HUES48 (cell line): ENCODE measurements at regions not wholly inside any gene's neighbourhood (a gene's known extent, or its start where the extent isn't known, plus 50 kb on each side); places are given as distances from the start of the nearest gene placed in this dataset.
"Not testable (repeated sequence)": the region's sequence is repeated elsewhere in the genome, so short reads cannot be mapped to it uniquely, and the experiment has no call there.

Source experiments
- H3K27ac ChIP-seq: one replicate; pipeline ENCODE4 v1.7.0; 2013; ENCODE audit warnings: low read depth, low read length, inconsistent platforms
- H3K27me3 ChIP-seq: 2 replicates; pipeline ENCODE4 v1.6.1; 2013; ENCODE audit warnings: mild to moderate bottlenecking, low read length; ENCODE audit not compliant: control insufficient read depth, insufficient read depth
- H3K36me3 ChIP-seq: 2 replicates; pipeline ENCODE4 v1.6.1; 2013; ENCODE audit warnings: low read length; ENCODE audit not compliant: control insufficient read depth, insufficient read depth
- H3K4me1 ChIP-seq: 2 replicates; pipeline ENCODE4 v1.6.1; 2013; ENCODE audit warnings: mild to moderate bottlenecking, low read length; ENCODE audit not compliant: control insufficient read depth, insufficient read depth
- H3K4me3 ChIP-seq: 2 replicates; pipeline ENCODE4 v1.5.1; 2013; ENCODE audit warnings: mild to moderate bottlenecking, low read depth, low read length
- H3K9ac ChIP-seq: 2 replicates; pipeline ENCODE4 v1.6.1; 2013; ENCODE audit warnings: mild to moderate bottlenecking, low read depth, low read length, moderate library complexity
- H3K9me3 ChIP-seq: 2 replicates; pipeline ENCODE4 v1.6.1; 2013; ENCODE audit warnings: low read length; ENCODE audit not compliant: control insufficient read depth, insufficient read depth

DNA sequence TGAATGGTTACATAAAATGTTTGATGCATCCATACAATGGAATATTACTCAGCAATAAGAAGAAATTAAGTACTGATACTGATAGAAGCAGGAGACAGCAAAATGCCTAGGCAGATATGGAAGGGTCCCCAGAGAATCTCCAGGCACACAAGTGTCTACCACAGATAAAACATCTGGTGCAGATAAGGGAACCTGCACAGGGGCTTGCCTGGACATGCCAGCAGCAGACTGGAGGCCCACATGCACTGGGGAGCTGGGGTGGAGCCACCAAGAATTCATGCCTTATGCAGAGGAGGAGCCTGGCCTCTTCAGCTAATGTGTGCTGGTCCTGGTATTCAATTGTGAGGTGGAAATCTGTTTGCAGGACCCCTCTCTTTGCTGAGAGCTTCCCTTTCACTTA, 129.2 kb upstream of the CTSV start:
- H3K9me3 ChIP-seq, H3K4me1 ChIP-seq, H3K27ac ChIP-seq, H3K27me3 ChIP-seq, H3K9ac ChIP-seq, H3K4me3 ChIP-seq: not testable (repeated sequence)
- peaks cover 80% of the 10 kb centered on the region for H3K36me3 ChIP-seq

DNA sequence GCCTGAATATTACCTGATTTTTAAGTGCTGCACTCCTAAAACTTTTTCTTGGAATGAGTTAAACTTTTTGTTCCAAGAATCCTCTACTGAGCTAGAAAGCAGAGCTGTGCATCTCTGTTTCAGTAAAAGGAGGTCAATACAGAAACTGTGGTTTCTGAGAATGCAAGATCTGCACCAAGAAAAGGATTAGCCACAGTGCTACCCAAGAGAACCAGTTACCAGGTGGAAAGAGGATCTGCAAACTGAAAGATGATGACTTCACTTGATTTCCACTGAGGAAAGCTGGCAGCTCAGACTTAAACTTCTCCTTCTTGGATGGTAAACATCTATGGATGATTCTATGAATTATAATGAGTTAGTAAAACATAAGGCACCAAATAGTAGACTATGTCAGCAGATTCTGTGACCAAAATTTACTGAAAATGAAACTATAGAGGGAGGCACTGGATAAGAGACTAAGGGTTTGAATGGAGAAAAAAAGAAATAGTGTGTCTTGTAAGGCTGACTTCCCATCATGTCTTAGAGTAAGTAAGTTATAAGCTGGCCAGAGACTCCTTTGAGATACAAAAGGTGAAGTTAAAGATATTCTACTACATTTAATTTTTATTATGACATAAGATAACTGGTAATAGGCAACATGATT, 127.7 kb upstream of the CTSV start:
- H3K9me3 ChIP-seq, H3K27me3 ChIP-seq, H3K4me3 ChIP-seq, H3K27ac ChIP-seq, H3K4me1 ChIP-seq, H3K9ac ChIP-seq: not testable (repeated sequence)
- H3K36me3 ChIP-seq = peaks cover 81% of the 10 kb centered on the region

DNA sequence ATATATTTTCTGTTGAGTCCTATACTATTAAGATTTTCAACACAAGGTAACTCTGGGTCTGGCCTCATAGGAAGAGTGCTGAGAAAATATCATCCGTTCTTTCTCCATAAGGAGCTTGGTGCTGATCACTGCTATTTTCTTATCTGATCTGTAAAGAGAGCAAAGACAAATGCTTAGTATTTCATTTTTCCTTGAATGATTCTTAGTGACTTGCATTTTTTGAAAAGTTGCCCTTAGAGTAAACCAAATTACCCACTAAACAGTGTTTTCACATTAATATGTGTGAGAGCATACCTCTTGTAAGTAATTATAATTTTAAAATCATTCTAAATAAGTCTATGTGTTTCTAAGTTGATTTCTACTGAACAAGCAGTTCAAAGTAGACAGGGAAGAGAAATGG, 121.3 kb upstream of the CTSV start:
- H3K4me3 ChIP-seq = no peak overlapping the region
- H3K9me3 ChIP-seq = no peaks in the 10 kb centered on the region
- H3K9ac ChIP-seq = no peak overlapping the region
- no peaks in the 10 kb centered on the region for H3K4me1 ChIP-seq
- H3K27ac ChIP-seq = no peak overlapping the region
- H3K27me3 ChIP-seq = no peaks in the 10 kb centered on the region
- H3K36me3 ChIP-seq = peaks cover 85% of the 10 kb centered on the region

DNA sequence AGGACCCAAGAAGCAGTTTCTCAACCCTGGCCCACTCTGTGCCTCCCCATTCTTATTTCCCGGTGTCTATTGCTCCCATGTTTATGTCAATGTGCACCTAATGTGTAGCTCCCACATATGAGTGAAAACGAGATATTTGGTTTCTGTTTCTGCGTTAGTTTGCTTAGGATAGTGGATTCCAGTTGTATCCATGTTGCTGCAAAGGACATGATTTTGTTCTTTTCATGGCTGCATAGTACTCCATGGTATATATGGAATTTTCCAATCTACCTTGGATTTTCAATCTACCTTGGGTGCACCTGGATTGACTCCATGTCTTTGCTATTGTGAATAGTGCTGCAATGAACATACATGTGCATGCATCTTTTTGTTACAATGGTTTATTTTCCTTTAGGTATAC, 119.8 kb upstream of the CTSV start:
- not testable (repeated sequence) for H3K27me3 ChIP-seq, H3K9ac ChIP-seq, H3K4me1 ChIP-seq, H3K9me3 ChIP-seq, H3K27ac ChIP-seq, H3K4me3 ChIP-seq
- peaks cover 86% of the 10 kb centered on the region for H3K36me3 ChIP-seq

DNA sequence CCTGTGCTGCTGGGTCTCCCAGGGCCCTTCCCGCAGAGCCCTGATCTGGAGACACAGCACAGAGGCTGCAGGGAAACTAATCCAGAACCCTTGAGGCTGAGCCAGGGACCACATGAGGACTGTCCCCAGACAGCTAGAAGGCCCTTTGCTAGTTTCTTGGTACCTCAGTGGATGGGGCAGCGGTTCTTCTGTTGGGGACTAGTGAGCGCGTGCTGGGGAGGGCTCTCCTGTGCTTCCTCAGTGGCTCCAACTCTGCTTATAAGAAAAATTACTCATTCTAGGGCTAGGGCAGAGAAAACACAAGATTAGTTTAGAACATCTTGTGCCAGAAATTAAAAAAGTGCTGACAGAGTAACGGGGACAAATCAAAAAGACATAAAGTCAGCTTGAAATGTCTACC, 116.5 kb upstream of the CTSV start:
- not testable (repeated sequence) for H3K4me1 ChIP-seq, H3K9ac ChIP-seq, H3K9me3 ChIP-seq, H3K27me3 ChIP-seq, H3K4me3 ChIP-seq, H3K27ac ChIP-seq
- peaks cover 94% of the 10 kb centered on the region for H3K36me3 ChIP-seq

DNA sequence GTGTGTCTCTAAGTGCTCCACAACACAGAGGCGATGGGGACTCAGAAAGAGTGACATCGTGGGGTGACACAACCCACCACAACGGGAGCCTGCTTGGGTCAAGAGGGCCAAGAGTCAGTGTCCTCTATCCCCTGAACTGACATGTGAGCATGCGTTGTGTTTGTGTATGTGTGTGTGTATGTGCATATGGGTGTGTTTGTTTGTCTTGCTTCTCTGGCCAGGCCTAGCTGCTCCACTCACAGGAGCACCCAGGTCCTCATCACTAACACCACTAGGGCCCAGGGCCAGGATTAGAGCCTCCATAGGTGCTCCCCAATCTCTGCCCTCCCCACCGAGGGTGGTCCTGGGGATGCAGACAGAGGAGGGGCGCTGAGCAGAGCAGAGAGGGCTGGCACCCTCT, 115.0 kb upstream of the CTSV start:
- H3K4me1 ChIP-seq = peaks cover 20% of the 10 kb centered on the region
- H3K36me3 ChIP-seq = peaks cover 84% of the 10 kb centered on the region
- no peaks in the 10 kb centered on the region for H3K9me3 ChIP-seq
- H3K9ac ChIP-seq = no peak overlapping the region
- H3K27ac ChIP-seq = no peak overlapping the region
- H3K27me3 ChIP-seq = no peaks in the 10 kb centered on the region
- H3K4me3 ChIP-seq = no peak overlapping the region

DNA sequence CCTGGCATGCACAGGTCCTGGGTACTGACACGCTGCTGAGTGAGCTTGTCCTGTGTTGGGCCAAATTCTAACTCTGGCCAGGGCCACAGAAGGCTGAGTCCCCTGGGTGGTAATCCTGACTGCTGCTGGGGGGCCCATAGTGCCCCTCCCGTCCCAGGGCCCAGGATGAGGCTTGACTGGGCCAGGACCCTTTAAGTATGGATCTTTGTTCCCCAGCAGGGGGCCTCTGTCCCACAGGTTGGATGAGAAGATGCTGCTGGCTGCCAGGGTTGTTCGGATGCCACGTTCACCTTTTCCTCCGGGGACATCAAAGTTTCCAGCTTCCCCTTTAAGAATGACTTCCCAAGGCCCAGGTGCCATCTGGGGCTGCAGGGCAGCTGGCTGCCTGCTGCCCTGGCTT, 114.2 kb upstream of the CTSV start:
- not testable (repeated sequence) for H3K4me3 ChIP-seq, H3K27me3 ChIP-seq, H3K9me3 ChIP-seq, H3K9ac ChIP-seq, H3K27ac ChIP-seq
- peaks cover 78% of the 10 kb centered on the region for H3K36me3 ChIP-seq
- H3K4me1 ChIP-seq = peaks cover 27% of the 10 kb centered on the region

DNA sequence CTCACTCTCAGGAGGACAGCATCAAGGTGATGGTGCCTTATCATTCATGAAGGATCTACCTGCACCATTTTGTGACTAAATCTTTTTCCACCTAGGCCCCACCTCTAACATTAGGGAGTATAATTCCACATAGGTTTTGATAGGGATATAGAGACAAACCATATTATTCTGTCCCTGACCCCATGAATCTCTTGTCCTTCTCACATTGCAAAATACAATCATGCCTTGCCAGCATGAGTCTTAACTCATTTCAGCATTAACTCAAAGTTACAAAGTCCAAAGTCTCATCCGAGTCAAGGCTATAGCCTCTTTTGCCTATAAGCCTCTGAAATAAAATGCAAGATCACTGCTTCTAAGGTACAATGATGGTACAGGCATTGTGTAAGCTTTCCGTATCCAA, 111.5 kb upstream of the CTSV start:
- H3K9me3 ChIP-seq, H3K9ac ChIP-seq: not testable (repeated sequence)
- H3K36me3 ChIP-seq = peaks cover 69% of the 10 kb centered on the region

DNA sequence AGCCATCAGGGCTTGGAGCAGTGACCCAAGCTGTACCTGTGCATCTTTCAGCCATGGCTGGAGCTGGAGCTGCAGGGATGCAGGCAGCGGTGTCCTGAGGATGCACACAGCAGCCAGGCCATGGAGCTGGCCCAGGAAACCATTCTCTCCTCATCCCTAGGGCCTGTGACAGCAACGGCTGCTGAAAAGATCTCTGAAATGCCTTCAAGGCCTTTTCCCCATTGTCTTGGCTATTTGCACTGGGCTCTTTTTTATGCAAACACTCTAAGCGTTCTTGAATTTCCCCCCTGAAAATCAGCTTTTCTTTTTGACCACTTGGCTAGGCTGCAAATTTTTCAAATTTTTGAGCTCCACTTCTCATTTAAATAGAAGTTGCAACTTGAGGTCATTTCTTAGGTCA, 109.5 kb upstream of the CTSV start:
- H3K4me3 ChIP-seq, H3K9me3 ChIP-seq, H3K9ac ChIP-seq, H3K27me3 ChIP-seq: not testable (repeated sequence)
- Histone ChIP-seq H3K27ac (peak overlapping the region; percentile 78), H3K4me1 (peaks cover 48% of the 10 kb centered on the region), H3K36me3 (peaks cover 68% of the 10 kb centered on the region)

More for the DNA sequence above, 111.5 kb upstream of the CTSV start:
- not testable (repeated sequence) for H3K4me3 ChIP-seq, H3K27me3 ChIP-seq, H3K27ac ChIP-seq
- H3K4me1 ChIP-seq = peaks cover 46% of the 10 kb centered on the region

DNA sequence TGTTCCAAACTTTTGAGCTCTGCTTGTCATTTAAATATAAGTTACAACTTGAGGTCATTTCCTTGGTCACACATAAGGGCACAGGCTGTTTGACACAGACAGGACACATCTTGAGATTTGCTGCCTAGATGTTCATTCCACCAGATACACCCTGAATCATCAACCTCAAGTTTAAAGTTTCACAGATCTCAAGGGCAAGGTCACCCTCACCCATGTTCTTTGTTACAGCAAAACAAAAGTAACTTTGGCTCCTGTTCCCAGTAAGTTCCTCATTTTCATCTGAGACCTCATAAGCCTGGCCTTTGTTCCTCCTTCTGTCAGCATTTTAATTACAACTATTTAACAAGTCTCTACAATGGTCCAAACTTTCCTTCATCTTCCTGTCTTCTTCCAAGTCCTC, 106.7 kb upstream of the CTSV start:
- H3K4me1 ChIP-seq = peaks cover 45% of the 10 kb centered on the region
- H3K27me3 ChIP-seq, H3K9me3 ChIP-seq, H3K27ac ChIP-seq, H3K9ac ChIP-seq, H3K4me3 ChIP-seq: not testable (repeated sequence)
- H3K36me3 ChIP-seq = peaks cover 70% of the 10 kb centered on the region

DNA sequence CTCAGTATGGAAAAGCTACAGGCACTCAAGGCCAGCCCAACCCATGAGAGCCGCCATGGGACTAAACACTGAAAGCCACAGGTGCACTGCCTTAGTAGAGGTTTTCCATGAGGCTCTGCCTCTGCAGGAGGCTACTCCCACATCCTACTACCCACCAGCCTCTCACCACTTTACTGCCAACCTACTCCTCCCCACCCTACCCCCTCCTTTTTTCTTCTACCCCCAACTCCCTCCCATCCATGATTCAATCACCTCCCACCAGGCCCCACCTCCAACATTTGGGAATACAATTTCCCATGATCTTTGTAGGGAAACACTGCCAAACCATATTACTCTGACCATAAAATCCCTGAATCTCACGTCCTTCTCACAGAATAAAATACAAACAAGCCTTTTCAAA, 101.6 kb upstream of the CTSV start:
- Histone ChIP-seq H3K4me3 (no peak overlapping the region), H3K9ac (no peak overlapping the region), H3K9me3 (no peaks in the 10 kb centered on the region), H3K36me3 (peaks cover 87% of the 10 kb centered on the region), H3K4me1 (0 out of 2 replicates have a peak, but pooled peaks cover 2% of the 10 kb centered on the region), H3K27ac (no peak overlapping the region), H3K27me3 (no peaks in the 10 kb centered on the region)

DNA sequence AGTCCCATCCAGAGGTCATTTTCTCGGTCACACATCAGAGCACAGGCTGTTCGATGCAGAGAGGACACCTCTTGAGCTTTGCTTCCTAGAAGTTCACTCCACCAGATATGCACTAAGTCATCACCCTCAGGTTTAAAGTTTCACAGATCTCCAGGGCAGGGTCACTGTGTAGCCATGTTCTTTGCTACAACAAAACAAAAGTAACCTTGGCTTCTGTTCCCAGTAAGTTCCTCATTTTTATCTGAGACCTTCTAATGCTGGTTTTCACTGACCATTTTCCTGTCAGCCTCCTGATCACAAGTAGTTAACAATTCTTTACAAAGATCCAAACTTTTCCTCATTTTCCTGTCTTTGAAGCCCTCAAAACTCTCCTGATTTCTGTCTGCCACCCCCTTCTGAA, 97.5 kb upstream of the CTSV start:
- H3K9ac ChIP-seq = no peak overlapping the region
- no peaks in the 10 kb centered on the region for H3K27me3 ChIP-seq
- H3K36me3 ChIP-seq = peaks cover 70% of the 10 kb centered on the region
- H3K4me3 ChIP-seq = no peak overlapping the region
- no peaks in the 10 kb centered on the region for H3K9me3 ChIP-seq
- H3K4me1 ChIP-seq = no peaks in the 10 kb centered on the region
- H3K27ac ChIP-seq = no peak overlapping the region
